22Rv1 (cell line): ENCODE measurements at regions not wholly inside any gene's neighbourhood (a gene's known extent, or its start where the extent isn't known, plus 50 kb on each side); places are given as distances from the start of the nearest gene placed in this dataset.

ENCODE experiments used
- CTCF ChIP-seq: fragments of 450-650 bp; IDR thresholded peaks from 2 replicates; pipeline ENCODE4 v1.5.1; 2017; ENCODE audit warnings: mild to moderate bottlenecking
- ZFX ChIP-seq: fragments of 450-650 bp; IDR thresholded peaks from 2 replicates; pipeline ENCODE4 v1.6.1; 2017; ENCODE audit warnings: antibody characterized with exemption, borderline replicate concordance

GRCh38 chr18:55778788-55779690, 191.0 kb upstream of the TCF4 start:
- TF ChIP-seq CTCF, result no peak
- TF ChIP-seq ZFX, result no peak
